B cell (primary cell): ENCODE measurements at regions not wholly inside any gene's neighbourhood (a gene's known extent, or its start where the extent isn't known, plus 50 kb on each side); places are given as distances from the start of the nearest gene placed in this dataset.

Experiments used
- EZH2 ChIP-seq: IDR thresholded peaks from 2 replicates; pipeline ENCODE4 v1.6.1; 2012; ENCODE audit warnings: borderline replicate concordance, low read depth, mild to moderate bottlenecking, moderate library complexity, low read length; ENCODE audit not compliant: insufficient read depth, poor library complexity, severe bottlenecking
- TF ChIP-seq, protein P1 (sequence below): fragments of 200-600 bp; IDR thresholded peaks from one replicate; pipeline ENCODE4 v1.8.0; 2022; ENCODE audit warnings: antibody characterized with exemption, mild to moderate bottlenecking

- TF ChIP-seq, protein P1, sequence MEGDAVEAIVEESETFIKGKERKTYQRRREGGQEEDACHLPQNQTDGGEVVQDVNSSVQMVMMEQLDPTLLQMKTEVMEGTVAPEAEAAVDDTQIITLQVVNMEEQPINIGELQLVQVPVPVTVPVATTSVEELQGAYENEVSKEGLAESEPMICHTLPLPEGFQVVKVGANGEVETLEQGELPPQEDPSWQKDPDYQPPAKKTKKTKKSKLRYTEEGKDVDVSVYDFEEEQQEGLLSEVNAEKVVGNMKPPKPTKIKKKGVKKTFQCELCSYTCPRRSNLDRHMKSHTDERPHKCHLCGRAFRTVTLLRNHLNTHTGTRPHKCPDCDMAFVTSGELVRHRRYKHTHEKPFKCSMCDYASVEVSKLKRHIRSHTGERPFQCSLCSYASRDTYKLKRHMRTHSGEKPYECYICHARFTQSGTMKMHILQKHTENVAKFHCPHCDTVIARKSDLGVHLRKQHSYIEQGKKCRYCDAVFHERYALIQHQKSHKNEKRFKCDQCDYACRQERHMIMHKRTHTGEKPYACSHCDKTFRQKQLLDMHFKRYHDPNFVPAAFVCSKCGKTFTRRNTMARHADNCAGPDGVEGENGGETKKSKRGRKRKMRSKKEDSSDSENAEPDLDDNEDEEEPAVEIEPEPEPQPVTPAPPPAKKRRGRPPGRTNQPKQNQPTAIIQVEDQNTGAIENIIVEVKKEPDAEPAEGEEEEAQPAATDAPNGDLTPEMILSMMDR: no peak
- TF ChIP-seq EZH2: no peak
These were observed 56.1 kb upstream of the FSTL4 start for GRCh38 chr5:133668458-133668857.
